Erythroblast (primary cell): ENCODE measurements at regions not wholly inside any gene's neighbourhood (a gene's known extent, or its start where the extent isn't known, plus 50 kb on each side); places are given as distances from the start of the nearest gene placed in this dataset.

Source experiments
- GATA1 ChIP-seq: IDR thresholded peaks from 2 replicates; pipeline ENCODE4 v1.6.1; 2011; ENCODE audit warnings: low read depth, mild to moderate bottlenecking, control low read depth, low read length, moderate library complexity
- POLR2A ChIP-seq: IDR thresholded peaks from 2 replicates; pipeline ENCODE4 v1.6.1; 2011; ENCODE audit warnings: mild to moderate bottlenecking, low read length

DNA sequence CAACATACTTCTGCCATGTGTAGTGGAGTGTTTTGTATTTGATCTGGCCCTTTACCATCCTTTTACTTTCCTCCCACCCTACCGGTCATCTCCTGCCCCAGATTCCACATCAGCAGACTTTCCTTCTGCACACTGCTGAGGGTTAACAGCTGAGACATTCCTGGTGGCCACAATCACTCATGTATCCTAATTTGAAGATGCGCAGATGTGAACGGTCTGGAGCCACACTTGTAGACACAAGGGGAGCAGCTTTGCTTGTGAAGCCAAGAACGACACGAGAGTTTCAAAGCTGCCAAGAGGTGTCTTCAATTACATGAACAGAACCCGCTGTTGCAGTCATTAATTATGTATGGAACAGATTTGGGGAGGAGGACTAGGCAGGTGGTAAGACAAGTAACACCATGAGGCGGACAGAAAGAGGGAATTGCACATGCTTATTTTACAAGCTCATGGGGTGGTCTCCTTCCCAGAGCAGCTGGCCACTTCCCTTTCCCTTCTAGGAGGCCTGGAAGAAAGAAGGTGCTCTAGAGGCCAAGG lies 260.7 kb upstream of the KLHL29 start:
- TF ChIP-seq POLR2A (no peak), GATA1 (no peak)
